HuH-7.5 (cell line): ENCODE measurements at regions not wholly inside any gene's neighbourhood (a gene's known extent, or its start where the extent isn't known, plus 50 kb on each side); places are given as distances from the start of the nearest gene placed in this dataset.
"Not testable (repeated sequence)": the region's sequence is repeated elsewhere in the genome, so short reads cannot be mapped to it uniquely, and the experiment has no call there.

ENCODE experiments used
- DNase-seq: peaks from one replicate; pipeline ENCODE4 v3.0.0; 2011; ENCODE audit warnings: low spot score

DNA sequence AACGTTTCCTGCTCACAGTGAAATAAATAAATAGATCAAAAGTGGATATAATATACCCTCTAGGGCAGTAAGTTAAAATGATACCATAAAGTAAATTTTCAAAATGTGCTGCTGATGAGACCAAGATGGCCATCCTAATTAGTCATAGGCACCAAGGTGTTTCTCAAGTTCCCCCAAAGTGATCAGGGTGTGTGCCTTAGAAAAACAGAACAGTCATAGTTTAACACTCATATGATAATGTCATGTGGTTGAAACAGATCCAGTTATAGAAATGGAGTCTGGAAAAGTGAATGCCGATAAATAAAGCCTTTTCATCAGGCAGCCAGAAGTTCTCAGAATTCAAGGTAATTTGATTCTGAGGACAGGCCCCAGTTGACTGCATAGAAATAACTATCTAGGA is 161.5 kb upstream of the CDKN2B start:
- DNase-seq, result no peak

DNA sequence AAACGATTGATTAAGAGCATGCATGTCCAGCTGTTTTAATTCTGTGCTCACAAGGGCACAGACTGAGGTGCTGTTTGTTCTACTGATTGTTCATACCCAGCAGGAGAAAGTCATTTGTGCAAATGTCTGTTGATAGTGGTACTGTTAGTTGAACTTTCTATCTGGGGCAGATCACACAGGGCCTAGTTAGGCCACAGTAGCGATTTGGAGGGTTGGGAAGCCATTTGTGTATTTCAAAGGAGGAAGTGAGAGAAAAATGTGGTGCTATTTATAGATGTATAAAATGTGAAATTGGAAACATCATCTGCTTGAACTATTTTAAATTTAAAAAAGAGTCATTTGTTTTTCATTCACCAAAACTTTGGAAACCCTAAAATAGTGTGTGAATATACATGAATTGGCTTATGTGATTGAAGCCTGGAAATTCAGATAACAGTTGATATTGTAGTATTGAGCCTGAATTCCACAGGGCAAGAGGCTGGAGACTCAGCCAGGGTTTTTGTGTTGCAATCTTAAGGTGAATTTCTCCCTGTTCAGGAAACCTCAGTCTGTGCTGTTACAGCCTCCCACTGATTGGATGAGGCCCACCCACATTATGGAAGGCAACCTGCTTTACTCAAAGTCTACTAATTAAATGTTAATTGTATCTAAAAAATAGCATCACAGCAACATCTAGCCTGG is 162.0 kb upstream of the CDKN2B start:
- no peak for DNase-seq

DNA sequence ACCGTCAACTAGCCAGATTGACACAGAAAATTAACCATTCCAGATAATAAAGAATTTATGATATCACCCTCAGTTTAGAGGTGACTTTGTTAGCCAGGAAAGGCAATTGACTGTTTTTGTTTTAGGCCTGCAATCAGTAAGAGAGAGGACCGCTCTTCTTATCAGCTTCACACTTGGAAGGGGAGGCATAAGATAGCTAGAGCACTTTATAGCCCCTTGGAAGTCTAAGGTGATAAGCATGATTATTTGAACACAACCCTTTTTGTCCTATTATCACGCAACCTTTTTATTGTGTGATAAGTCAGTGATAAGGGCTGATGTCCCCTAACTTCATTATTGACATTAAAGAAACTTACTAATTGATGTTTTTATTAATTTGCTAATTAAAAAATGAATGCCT is 162.6 kb upstream of the CDKN2B start:
- no peak for DNase-seq

DNA sequence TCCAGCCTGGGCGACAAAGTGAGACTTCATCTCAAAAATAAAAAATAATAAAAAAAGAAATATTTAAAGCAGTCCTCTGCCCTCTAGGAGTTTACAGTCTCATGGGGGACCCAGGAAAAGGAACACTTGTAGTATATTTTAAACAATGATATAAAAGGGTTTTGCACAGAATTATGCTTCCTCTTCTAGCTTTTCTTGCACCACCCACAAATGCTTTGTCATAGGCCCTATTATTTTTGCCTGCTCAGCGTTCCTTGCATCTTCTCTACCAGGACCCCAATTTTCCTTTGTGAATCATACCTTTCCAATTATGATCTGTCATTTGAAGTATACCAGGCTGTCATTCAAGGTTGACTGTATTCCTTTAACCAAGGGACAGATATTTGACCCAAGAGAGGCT is 164.8 kb upstream of the CDKN2B start:
- no peak for DNase-seq

DNA sequence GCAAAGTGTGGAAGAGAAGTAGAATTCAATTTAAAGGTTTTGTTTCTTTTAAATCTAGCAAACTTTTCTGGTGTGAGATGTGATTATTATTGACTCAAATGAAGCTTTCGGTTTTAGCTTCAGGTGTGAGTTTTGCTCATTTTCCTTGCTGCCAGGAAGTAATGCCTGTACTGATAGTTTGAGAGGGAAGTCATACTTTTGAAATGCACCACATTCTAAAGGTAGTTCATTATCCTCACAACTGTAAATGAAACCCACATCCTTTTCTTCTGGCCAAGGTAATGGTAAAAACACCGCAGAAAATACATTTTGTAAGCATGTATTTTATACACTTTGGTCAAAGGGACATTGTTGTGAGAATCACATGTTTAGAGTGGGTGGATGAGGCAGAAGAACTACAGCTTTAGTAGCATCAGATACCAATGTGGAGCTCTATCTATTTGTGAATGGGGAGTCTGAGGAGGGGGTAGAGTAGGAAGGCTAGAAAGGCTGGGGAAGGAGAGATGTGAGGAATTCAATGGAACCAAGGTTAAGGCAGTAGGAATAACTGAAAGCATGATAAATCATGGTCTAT is 167.0 kb upstream of the CDKN2B start:
- DNase-seq, result no peak

DNA sequence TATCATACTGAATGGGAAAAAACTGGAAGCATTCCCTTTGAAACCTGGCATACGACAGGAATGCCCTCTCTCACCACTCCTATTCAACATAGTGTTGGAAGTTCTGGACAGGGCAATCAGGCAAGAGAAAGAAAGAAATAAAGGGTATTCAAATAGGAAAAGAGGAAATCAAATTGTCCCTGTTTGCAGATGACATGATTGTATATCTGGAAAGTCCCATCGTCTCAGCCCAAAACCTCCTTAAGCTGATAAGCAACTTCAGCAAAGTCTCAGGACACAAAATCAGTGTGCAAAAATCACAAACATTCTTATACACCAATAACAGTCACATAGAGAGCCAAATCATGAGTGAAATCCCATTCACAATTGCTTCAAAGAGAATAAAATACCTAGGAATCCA is 171.9 kb upstream of the CDKN2B start:
- not testable (repeated sequence) for DNase-seq

DNA sequence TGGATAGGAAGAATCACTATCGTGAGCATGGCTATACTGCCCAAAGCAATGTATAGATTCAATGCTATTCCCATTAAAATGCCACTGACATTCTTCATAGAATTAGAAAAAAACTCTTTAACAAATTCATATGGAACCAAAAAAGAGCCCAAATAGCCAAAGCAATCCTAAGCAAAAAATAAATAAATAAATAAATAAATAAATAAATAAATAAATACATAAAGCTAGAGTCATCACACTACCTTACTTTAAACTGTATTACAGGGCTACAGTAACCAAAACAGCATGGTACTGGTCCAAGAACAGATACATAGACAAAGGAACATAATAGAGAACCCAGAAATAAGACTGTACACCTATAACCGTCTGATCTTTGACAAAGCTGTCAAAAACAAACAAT is 180.4 kb upstream of the CDKN2B start:
- no peak for DNase-seq

DNA sequence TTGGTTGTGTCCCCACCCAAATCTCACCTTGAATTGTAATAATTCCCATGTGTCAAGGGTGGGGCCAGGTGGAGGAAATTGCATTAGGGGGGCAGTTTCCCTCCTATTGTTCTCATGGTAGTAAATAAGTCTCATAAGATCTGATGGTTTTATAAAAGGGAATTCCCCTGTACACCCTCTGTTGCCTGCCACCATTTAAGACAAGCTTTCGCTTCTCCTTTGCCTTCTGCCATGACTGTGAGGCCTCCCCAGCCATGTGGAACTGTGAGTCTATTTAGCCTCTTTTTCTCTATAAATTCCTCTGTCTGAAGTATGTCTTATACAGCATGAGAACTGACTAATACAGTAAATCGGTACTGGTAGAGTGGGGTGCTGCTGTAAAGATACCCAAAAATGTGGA is 187.9 kb upstream of the CDKN2B start:
- DNase-seq, result not testable (repeated sequence)

DNA sequence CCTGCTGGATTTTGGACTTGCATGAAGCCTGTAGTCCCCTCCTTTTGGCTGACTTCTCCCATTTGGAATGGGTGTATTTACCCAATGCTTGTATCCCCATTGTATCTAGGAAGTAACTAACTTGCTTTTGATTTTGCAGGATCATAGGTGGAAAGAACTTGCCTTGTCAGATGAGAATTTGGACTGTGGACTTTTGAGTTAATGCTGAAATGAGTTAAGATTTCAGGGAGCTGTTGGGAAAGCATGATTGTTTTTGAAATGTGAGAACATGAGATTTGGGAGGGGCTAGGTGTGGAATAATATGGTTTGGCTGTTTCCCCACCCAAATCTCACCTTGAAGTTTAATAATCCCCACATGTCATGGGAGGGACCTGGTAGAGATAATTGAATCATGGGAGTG is 189.6 kb upstream of the CDKN2B start:
- DNase-seq, result no peak

DNA sequence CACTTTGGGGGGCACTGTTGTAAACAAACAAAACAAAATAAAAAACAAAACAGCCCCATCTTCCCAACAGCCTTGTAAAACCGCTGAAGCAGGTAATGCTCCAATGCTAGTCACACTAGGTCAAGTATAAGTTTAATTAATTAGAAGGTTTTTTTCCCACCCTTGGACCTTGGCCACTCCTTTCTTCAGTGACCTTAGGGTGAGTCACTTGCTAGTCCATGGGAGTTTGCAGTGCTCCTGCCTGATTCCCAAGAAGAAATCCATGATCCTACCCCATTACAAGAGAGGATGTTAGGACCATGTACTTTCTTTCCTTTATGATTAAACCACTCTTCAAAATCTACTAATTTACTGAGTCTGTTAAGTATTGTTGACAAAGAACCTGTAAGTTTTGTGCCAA is 192.2 kb upstream of the CDKN2B start:
- DNase-seq, result no peak

DNA sequence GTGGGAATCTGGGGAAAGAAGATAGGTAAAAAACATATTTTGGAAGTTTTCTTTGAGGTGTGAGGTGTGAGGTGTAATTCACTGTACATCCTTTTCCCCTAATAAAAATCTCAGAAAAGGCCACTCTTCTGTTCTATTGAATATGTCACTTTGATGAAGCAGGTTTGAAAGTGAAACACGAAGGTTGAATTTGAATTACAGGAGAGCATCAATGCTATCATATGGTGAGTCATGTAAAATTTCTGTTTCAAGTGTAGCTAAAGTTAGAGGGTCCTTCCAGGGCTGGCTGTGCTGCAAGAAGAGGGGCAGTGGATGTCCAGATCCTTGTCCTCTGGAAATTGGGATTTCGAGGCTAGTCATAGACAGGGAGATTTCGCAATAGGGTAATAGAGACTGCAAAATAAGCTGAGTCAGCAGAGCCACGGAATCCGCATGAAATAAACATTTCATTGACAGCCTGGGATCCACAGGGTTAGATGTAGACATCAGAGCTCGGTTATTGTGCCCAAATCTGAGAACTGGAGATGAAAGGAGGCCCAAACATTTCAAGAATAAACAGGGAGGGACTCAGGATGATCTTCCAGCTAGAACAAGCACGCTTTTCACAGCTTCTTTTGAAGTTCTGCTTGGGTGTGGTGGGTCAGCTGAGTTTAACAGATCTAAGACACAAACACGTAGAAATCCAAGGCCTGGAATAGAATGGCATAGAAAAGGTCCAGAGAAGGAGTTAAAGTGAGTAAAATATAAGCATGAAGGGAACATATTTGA is 194.4 kb upstream of the CDKN2B start:
- no peak for DNase-seq

DNA sequence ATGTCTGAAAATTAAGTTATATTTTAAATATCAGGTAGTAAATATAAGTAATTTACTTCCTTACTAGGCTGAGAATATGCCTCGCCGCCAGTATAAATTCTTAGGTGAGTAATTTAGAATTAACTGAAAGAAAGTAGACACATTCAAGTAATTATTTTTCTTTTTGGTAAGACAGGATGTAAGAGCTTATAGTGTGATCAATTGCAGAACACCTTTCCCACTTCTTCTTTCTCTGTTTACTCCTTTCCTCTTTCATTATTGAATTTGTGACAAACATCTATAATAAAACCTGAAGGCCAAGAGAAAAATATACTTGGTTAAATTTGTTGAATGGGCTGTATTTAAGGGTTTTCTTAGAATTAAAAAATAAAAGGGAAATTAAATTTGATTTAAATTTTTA is 195.1 kb upstream of the CDKN2B start:
- no peak for DNase-seq

DNA sequence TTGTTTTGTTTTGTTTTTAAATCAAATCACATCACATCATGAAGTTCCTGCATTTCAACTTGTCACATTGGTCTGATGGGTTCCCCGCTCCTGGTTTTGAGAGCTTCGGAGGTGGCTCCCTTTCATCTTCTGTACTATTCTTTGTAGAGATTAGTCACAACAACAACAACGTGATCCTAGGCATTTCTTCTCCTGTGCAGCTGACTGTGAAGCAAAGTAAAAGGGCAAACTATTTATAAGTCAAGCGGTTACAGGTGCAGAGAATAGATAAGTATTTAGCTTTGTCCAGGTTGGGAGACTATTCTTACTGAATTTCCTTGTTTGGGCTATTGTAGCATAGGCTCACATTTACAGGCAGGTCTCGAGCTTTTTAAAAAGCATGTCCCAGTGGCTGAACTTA is 197.7 kb upstream of the CDKN2B start:
- DNase-seq, result no peak

DNA sequence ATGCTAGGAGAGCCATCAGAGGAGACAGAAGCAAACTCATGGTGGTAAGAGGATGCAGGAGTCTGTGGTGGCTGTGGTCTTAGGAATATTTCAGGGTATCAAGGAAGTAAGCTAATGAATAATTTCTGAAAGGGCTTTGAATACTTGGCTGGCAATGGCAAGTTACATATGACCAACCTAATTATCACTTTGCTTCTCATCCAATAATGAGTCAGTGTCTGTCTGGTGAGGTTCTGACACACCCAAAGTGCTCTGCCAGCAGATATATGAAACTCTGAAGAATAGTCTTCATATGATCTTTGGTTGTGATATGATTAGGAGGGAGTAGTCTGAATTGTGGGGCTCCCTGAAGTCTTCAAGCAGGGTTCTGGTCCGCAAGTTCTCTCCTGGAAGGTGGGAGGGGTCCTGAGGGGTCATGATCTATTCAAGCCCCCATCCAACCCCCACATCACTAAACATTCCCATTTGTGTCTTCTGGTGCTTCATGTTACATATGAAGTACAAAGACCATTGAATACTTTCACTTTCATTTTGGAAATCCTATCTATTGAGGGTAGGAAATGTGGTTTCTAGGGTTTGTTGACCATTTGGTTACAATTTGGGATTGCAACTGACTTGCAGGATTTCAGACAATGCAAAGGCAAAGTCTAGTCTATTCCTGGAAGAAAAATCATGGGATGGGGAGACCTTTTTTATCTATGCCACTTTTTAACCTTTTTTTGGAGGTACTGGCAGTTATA is 199.9 kb upstream of the CDKN2B start:
- DNase-seq, result no peak

DNA sequence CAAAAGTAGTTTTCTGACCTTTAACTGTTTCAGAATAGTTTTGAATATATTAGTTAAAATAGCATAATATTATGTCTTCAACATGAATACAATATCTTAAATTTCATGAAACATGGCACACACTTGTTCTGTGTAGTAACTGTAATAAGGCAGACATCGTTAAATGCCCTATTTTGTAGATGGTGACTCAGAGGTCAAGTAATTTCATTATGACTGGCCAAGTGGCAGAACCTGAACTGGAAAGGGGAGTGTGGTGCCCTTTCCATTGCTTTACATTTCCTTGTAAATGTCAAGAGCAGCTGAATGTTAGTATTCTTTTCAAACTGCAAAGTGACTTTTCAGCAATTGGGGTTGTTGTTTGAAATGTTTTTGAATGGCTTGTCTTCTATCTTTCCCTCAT is 201.2 kb upstream of the CDKN2B start:
- DNase-seq, result no peak

DNA sequence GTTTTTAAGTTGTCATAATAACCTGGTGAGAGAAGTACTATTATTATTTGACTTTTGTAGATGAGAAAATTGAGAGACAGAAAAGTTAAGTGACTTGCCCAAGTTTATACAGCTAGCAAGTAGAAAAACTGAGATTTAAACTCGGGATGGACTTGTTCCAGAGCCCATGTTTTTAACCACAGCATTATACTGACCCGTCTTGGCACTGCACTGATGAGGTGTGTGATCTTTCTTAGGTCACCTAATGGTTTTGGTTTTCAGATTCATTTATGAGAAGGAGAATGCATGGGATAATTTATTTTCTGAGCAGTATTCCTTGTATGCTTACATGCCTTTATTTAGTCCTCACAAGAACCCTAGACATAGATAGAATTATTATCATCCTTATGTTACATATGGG is 201.8 kb upstream of the CDKN2B start:
- no peak for DNase-seq

DNA sequence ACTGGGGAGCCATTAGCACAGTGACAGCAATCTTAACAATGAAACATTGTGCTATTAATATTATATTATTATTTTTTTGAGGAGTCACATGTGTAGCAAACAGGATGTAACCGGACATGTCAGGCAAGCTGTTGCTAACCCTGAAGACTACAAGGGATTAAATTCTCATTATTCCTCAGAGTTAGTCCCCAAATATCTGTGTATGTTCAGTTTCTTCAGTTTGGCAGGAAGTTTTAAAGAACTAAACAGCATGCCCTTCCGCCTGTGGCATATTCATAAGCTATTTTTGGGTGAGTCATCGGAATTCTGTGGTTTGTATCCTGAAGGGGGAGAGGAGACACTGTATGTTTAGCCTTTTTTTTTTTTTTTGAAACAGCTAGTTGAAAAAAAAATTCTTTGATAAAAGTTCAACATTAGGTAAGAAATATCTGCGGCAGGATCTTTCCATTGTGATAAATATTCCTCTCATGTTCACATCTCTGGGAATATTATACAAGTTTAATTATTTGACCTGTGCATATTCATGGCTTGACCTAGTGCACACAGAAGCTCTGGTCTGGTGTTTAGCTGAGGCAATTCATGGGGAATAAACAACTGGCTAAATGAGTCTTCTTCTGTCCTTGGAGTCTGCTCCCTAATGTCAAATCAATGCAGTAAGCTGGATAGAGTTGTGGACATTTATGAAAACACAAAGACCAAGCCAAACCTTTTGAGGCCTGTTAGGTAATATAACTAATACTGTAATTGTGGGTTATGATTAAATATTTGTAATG is 202.7 kb upstream of the CDKN2B start:
- DNase-seq, result no peak

DNA sequence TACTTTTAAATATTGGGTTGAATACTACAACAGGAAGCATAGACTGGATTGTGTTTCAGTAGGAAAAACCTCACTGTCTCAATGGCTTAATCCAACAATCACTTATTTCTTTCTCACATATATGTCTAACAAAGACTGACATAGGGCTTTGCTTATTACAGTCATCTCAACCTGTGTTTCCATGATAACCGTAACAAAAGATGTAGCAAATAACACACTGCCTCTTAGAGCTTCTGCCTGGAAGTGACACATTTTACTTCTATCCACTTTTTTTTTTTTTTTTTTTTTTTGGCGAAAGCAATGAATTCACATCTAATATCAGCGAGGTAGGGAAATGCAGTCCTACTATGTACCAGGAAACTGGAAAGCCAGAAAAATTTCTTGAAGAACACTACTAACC is 204.9 kb upstream of the CDKN2B start:
- no peak for DNase-seq

DNA sequence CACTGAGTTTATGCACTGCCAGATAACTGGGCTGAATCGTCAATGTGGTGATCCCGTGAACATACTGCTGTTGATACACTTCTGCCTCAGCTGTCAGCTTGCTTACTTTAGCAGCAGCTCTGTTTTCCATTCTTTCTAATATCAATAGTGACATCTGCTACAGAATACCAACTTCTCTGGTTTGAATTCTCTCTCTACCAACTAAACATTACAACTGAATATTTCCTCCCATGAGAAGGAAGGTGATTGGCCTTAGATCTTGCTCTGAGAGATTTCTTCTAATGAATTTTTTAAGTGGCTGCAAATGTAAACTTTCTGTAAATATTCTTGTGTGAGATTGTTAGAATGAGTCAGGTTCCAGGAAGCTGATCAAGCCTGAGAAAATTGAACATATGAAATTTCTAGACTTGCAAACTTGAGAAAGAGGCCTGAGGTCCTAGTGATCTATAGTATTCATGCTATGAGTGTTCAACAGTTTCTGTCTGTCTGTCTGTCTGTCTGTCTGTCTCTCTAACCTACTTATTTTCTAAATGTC is 205.5 kb upstream of the CDKN2B start:
- no peak for DNase-seq

DNA sequence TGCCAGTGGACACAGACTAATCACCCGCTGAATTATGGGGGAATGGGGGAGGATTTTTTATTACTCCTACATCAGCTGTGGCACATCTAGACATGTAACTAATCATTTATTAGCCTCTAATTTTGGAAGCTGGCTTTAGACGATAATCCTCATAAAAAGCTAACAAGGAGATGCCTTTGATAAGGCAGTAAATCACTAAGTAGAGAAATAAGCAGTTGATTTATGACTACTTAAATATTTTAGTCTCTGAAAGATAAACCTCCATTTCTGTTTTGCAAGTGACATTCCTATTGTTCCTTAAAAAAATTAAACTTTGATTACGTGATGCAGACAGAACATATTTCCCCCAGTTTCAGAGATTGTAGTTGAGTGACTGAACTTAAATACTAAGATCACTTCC is 206.4 kb upstream of the CDKN2B start:
- DNase-seq, result no peak

DNA sequence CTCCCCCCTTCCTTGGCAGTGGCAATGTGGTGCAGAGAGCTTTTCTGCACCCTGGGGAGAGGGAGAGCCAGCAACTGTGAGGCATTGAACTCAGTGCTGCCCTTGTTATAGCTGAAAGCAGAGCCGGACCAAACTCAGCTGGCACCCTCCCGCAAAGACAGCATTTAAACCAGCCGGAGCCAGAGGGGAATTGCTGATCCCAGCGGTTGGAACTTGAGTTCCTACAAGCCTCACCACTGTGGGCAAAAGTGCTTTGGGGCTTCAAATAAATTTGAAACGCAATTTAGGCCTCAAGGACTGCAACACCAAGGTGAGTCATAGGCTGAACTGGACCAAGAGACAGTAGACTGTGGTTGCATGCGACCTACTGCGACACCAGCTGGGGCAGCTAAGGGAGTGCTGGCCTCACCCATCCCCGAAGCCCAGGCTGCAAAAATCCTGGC is 207.6 kb upstream of the CDKN2B start:
- no peak for DNase-seq

DNA sequence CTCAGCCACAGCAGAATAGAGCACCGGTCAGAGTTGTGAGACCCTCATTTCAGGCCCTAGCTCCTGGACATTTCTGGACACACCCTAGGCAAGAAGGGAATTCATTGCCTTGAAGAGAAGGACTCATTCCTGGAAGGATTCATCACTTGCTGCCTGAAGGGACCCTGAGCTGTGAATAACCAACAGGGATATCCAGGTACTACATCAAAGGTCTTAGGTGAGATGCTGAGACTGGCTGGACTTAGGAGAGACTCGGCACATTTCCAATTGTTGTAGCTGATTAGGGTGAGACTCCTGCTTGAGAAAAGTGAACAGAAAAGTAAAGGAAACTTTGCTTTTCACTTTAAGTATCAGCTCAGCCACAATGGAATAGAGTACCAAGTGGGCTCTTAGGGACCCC is 208.1 kb upstream of the CDKN2B start:
- no peak for DNase-seq
